HepG2 (cell line): ENCODE measurements at regions not wholly inside any gene's neighbourhood (a gene's known extent, or its start where the extent isn't known, plus 50 kb on each side); places are given as distances from the start of the nearest gene placed in this dataset.

ENCODE experiments used
- ATAC-seq: fragments of 200-7000 bp; cut with Tn5 transposase; 3 replicates; pipeline ENCODE4 v1.9.1; 2020; ENCODE audit warnings: mild to moderate bottlenecking, moderate library complexity
- BruUV-seq: library from RNA; stranded (reverse); fragments of 400-500 nt; replicated peaks from 2 replicates; lab custom pipeline; 2021; lab: Mats Ljungman, UMichigan
- CTCF ChIA-PET: fragments of 300-600 bp; formaldehyde crosslinking; extraction: SDS; loops from one replicate; lab custom pipeline; 2021; ENCODE audit warnings: low total read pairs, inconsistent platforms, low intra/inter-chr PET ratio; lab: Yijun Ruan, JAX
- POLR2A ChIA-PET: fragments of 350-600 bp; sonication (Branson Sonifier 250); formaldehyde crosslinking; loops from one replicate; lab custom pipeline; 2020; ENCODE audit warnings: antibody characterized with exemption, inconsistent platforms; lab: Yijun Ruan, JAX
- DNase-seq: peaks from one replicate; pipeline ENCODE4 v3.0.0-alpha.2; 2015; ENCODE audit warnings: low spot score
- FAIRE-seq: peaks from 3 replicates; lab custom pipeline; 2011; peaks lifted over from hg19 to GRCh38; lab: Jason Lieb, UNC
- H2AFZ ChIP-seq: one replicate; pipeline ENCODE4 v1.6.1; 2011; ENCODE audit warnings: low read length, inconsistent platforms
- H3K27ac ChIP-seq: fragments of 300-600 bp; 3 replicates; pipeline ENCODE4 v1.8.0; 2011; ENCODE audit warnings: mixed run types, mild to moderate bottlenecking, mixed read lengths, low read length, inconsistent platforms; ENCODE audit not compliant: insufficient read depth; ENCODE audit errors: extremely low read length
- H3K27me3 ChIP-seq, 2 experiments: fragments of 200-600 bp in 1 of 2; 2 replicates in 1 of 2; 3 replicates in 1 of 2; pipeline versions ENCODE4 v1.6.0 to v1.8.0; 2011; ENCODE audit warnings: low read length in 2 of 2, mild to moderate bottlenecking in 2 of 2, moderate library complexity in 2 of 2, inconsistent platforms in 1 of 2; ENCODE audit not compliant: insufficient read depth in 2 of 2, control insufficient read depth in 1 of 2
- H3K36me3 ChIP-seq, 2 experiments: fragments of 200-600 bp in 1 of 2; replicated peaks in 1 of 2; 2 replicates in 1 of 2; 3 replicates in 1 of 2; pipeline versions ENCODE4 v1.5.1 to v1.8.0; 2011; ENCODE audit warnings: low read length in 2 of 2, inconsistent platforms in 1 of 2; ENCODE audit not compliant: insufficient read depth in 2 of 2, control insufficient read depth in 1 of 2
- H3K4me1 ChIP-seq: 2 replicates; pipeline ENCODE4 v1.5.1; 2012; ENCODE audit warnings: low read length, inconsistent platforms; ENCODE audit not compliant: insufficient read depth
- H3K4me2 ChIP-seq: 2 replicates; pipeline ENCODE4 v1.6.0; 2011; ENCODE audit warnings: low read depth, low read length, inconsistent platforms
- H3K4me3 ChIP-seq, 3 experiments: fragments of 200-600 bp in 1 of 3; sonication (generic), shearing (Covaris generic) in 1 of 3; replicated peaks in 1 of 3; 2 replicates each; pipeline ENCODE4 v1.5.1; 2011 to 2016; ENCODE audit warnings: low read length in 3 of 3, inconsistent platforms in 2 of 3, low read depth in 2 of 3, mild to moderate bottlenecking in 2 of 3, control low read depth in 1 of 3, mixed read lengths in 1 of 3; ENCODE audit not compliant: insufficient read depth in 1 of 3
- H3K79me2 ChIP-seq: one replicate; pipeline ENCODE4 v1.6.1; 2011; ENCODE audit warnings: low read length, inconsistent platforms; ENCODE audit not compliant: insufficient read depth
- H3K9ac ChIP-seq: 2 replicates; pipeline ENCODE4 v1.6.0; 2011; ENCODE audit warnings: mild to moderate bottlenecking, low read depth, low read length, inconsistent platforms; ENCODE audit not compliant: insufficient read depth
- H3K9me3 ChIP-seq: 2 replicates; pipeline ENCODE4 v1.5.1; 2012; ENCODE audit warnings: mild to moderate bottlenecking, low read length
- H4K20me1 ChIP-seq: 2 replicates; pipeline ENCODE4 v1.6.0; 2011; ENCODE audit warnings: inconsistent platforms, mild to moderate bottlenecking, low read length, moderate library complexity; ENCODE audit not compliant: insufficient read depth
- ARNT ChIP-seq: fragments of 450-650 bp; IDR thresholded peaks from 2 replicates; pipeline ENCODE4 v1.6.1; 2017
- BRCA1 ChIP-seq: sonication (generic); formaldehyde crosslinking; IDR thresholded peaks from 2 replicates; pipeline ENCODE4 v1.4.0; 2020; ENCODE audit warnings: missing genetic modification reagents
- FOXJ3 ChIP-seq: sonication (generic); formaldehyde crosslinking; IDR thresholded peaks from 2 replicates; pipeline ENCODE4 v1.4.0; 2020; ENCODE audit warnings: missing genetic modification reagents, mild to moderate bottlenecking, borderline replicate concordance
- GATA4 ChIP-seq: sonication (generic); IDR thresholded peaks from 2 replicates; pipeline ENCODE4 v1.6.1; 2016; ENCODE audit warnings: antibody characterized with exemption, low read depth, borderline replicate concordance
- HDAC1 ChIP-seq: sonication (generic); formaldehyde crosslinking; IDR thresholded peaks from 2 replicates; pipeline ENCODE4 v1.5.1; 2020; ENCODE audit warnings: mild to moderate bottlenecking, missing genetic modification reagents
- HDAC2 ChIP-seq: sonication (generic); formaldehyde crosslinking; IDR thresholded peaks from 2 replicates; pipeline ENCODE4 v1.4.0; 2020; ENCODE audit warnings: missing genetic modification reagents
- MIER3 ChIP-seq: IDR thresholded peaks from 2 replicates; pipeline ENCODE4 v1.6.1; 2016; ENCODE audit warnings: missing compliant biosample characterization, borderline replicate concordance
- NFATC3 ChIP-seq: sonication (generic); formaldehyde crosslinking; IDR thresholded peaks from 2 replicates; pipeline ENCODE4 v1.5.1; 2020; ENCODE audit warnings: mild to moderate bottlenecking, missing genetic modification reagents
- NFKB2 ChIP-seq: sonication (generic); formaldehyde crosslinking; IDR thresholded peaks from 2 replicates; pipeline ENCODE4 v1.4.0; 2020; ENCODE audit warnings: missing genetic modification reagents, borderline replicate concordance
- WGBS: methylation state at CpG from one replicate; pipeline ENCODE4 v1.1.6; 2017; ENCODE audit warnings: low lambda C conversion rate; 5-methylcytosine and 5-hydroxymethylcytosine counted together
- in situ Hi-C: cut with HindIII; loops from 2 replicates; pipeline ENCODE4 v1.10.0; 2017; ENCODE audit warnings: low pct_unique_long_range_greater_than_20kb; ENCODE audit not compliant: extremely low pct_ligation_motif_present
- intact Hi-C: fragments of 100-400 bp; cut with micrococcal nuclease; formaldehyde crosslinking; loops from one replicate; pipeline ENCODE4 v1.10.0; 2022; ENCODE audit not compliant: unreplicated experiment
- TF ChIP-seq, protein P1 (sequence below): sonication (generic); formaldehyde crosslinking; IDR thresholded peaks from 2 replicates; pipeline ENCODE4 v1.4.0; 2020; ENCODE audit warnings: missing genetic modification reagents

DNA sequence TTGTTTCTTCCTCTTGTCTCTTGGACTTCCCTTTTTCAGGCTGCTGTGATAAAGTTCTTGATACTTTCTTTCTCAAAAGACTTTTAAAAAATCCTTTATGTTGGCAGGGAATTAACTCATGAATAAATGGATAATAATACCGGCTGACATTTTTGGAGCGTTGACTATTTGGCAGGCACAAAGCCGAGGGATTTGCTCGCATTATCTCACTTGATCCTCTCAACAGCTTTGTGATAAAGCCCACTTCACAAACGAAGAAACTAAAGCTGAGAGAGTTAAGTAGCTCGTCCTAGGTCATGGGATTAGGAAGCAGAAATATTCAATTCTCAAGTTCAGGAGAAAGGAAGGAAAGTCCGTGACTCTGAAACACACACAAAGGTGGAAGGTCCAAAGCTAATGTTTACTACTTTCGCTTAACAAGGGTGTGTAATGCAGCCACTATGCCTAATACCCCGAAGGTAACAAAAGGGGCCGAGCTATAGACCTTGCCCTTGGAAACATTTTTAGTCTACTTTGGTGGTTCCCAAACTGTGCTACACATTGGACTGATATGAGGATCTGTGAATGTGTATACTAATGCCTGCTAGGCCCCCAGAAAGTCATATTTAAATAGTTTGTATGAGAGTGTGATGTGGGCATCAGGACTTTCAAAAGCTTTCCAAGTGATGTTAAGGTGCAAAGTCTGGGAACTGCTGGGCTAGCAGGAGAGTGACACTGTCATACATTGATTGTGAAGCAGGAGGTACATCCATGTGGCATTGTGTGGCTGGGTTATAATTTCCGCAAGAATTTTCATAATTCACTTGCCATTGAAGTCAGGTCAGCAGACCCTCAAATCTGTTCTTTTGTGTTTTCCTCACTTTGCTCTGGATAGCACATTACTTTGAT is 508.4 kb downstream of the PLCL1 start:
- no peak overlapping the region for H3K9ac ChIP-seq
- POLR2A ChIA-PET: no interaction called here
- BruUV-seq: no TSS peak

DNA sequence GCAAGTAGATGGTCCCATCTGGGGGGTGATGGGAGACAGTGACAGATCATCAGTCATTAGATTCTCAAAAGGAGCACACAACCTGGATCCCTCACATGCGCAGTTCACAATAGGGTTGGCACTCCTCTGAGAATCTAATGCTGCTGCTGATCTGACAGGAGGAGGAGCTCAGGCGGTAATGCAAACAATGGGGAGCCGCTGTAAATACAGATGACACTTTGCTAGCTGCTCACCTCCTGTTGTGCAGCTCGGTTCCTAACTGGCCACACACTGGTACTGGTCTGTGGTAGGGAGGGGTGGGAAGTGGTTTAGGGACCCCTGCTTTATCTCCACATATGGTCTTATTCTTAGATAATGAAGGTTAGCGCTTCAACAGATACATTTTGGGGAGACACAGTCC is 506.6 kb downstream of the PLCL1 start:
- Histone ChIP-seq H3K4me2 (no peak overlapping the region), H3K4me1 (peaks cover 16% of the 10 kb centered on the region), H3K27me3 (peaks cover 2 to 11% of the 10 kb centered on the region in 2 experiments; a peak in 1 of 5 replicates), H3K27ac (no peak overlapping the region), H3K9me3 (no peaks in the 10 kb centered on the region), H4K20me1 (no peaks in the 10 kb centered on the region), H2AFZ (no peak overlapping the region), H3K36me3 (no peaks in the 10 kb centered on the region), H3K9ac (no peak overlapping the region), H3K4me3 (no peak overlapping the region), H3K79me2 (no peaks in the 10 kb centered on the region)
- CTCF ChIA-PET: no interaction called here
- peak; percentile 15 for DNase-seq
- WGBS: 17% methylated on average over 5 of the region's 5 CpGs
- no peak for FAIRE-seq
- in situ Hi-C loops (loop anchor here (10.0 kb wide), 1 partner anchor 1424 kb away; no protein-coding TSS in a partner anchor), intact Hi-C loops (loop anchor here (2.0 kb wide), 1 partner anchor 1286 kb away; no protein-coding TSS in a partner anchor)
- POLR2A ChIA-PET: no interaction called here
- peak; percentile 71 for ATAC-seq
- no TSS peak for BruUV-seq
- TF ChIP-seq ARNT: no peak
- TF ChIP-seq, protein P1, sequence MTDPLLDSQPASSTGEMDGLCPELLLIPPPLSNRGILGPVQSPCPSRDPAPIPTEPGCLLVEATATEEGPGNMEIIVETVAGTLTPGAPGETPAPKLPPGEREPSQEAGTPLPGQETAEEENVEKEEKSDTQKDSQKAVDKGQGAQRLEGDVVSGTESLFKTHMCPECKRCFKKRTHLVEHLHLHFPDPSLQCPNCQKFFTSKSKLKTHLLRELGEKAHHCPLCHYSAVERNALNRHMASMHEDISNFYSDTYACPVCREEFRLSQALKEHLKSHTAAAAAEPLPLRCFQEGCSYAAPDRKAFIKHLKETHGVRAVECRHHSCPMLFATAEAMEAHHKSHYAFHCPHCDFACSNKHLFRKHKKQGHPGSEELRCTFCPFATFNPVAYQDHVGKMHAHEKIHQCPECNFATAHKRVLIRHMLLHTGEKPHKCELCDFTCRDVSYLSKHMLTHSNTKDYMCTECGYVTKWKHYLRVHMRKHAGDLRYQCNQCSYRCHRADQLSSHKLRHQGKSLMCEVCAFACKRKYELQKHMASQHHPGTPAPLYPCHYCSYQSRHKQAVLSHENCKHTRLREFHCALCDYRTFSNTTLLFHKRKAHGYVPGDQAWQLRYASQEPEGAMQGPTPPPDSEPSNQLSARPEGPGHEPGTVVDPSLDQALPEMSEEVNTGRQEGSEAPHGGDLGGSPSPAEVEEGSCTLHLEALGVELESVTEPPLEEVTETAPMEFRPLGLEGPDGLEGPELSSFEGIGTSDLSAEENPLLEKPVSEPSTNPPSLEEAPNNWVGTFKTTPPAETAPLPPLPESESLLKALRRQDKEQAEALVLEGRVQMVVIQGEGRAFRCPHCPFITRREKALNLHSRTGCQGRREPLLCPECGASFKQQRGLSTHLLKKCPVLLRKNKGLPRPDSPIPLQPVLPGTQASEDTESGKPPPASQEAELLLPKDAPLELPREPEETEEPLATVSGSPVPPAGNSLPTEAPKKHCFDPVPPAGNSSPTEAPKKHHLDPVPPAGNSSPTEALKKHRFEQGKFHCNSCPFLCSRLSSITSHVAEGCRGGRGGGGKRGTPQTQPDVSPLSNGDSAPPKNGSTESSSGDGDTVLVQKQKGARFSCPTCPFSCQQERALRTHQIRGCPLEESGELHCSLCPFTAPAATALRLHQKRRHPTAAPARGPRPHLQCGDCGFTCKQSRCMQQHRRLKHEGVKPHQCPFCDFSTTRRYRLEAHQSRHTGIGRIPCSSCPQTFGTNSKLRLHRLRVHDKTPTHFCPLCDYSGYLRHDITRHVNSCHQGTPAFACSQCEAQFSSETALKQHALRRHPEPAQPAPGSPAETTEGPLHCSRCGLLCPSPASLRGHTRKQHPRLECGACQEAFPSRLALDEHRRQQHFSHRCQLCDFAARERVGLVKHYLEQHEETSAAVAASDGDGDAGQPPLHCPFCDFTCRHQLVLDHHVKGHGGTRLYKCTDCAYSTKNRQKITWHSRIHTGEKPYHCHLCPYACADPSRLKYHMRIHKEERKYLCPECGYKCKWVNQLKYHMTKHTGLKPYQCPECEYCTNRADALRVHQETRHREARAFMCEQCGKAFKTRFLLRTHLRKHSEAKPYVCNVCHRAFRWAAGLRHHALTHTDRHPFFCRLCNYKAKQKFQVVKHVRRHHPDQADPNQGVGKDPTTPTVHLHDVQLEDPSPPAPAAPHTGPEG (CRISPR knock-in tag): no peak

More for the DNA sequence above, 508.4 kb downstream of the PLCL1 start:
- peaks cover 16% of the 10 kb centered on the region for H3K4me1 ChIP-seq
- no peaks in the 10 kb centered on the region for H4K20me1 ChIP-seq
- WGBS: 19% methylated on average over 11 of the region's 11 CpGs
- in situ Hi-C loops: loop anchor here (10.0 kb wide), 1 partner anchor 1422 kb away; no protein-coding TSS in a partner anchor
- H3K27ac ChIP-seq: no peak overlapping the region
- H3K4me3 ChIP-seq: no peak overlapping the region
- TF ChIP-seq GATA4 (no peak), NFATC3 (CRISPR knock-in tag) (no peak), MIER3 (no peak), HDAC1 (no peak), NFKB2 (no peak), BRCA1 (no peak), HDAC2 (CRISPR knock-in tag) (no peak), FOXJ3 (CRISPR knock-in tag) (no peak)
- TF ChIP-seq, all 625 proteins: peak for 0
- CTCF ChIA-PET: no interaction called here
- ATAC-seq (peak; percentile 62), FAIRE-seq (no peak), DNase-seq (no peak)
- no peak overlapping the region for H2AFZ ChIP-seq
- no peak overlapping the region for H3K4me2 ChIP-seq
- H3K9me3 ChIP-seq: no peaks in the 10 kb centered on the region
- 0 out of 5 replicates have a peak, but pooled peaks cover 2 to 7% of the 10 kb centered on the region in 2 experiments for H3K27me3 ChIP-seq
- no peaks in the 10 kb centered on the region for H3K36me3 ChIP-seq
- no peaks in the 10 kb centered on the region for H3K79me2 ChIP-seq
- intact Hi-C loops: no loop called here
